Mammary epithelial cell (primary cell): ENCODE measurements at regions not wholly inside any gene's neighbourhood (a gene's known extent, or its start where the extent isn't known, plus 50 kb on each side); places are given as distances from the start of the nearest gene placed in this dataset.

Experiments used
- EZH2 ChIP-seq: IDR thresholded peaks from 2 replicates; pipeline ENCODE4 v1.6.1; 2012; ENCODE audit warnings: low read length, inconsistent platforms, borderline replicate concordance
- TF ChIP-seq, protein P1 (sequence below), 2 donors: IDR thresholded peaks in 1 of 2; conservative IDR thresholded peaks in 1 of 2; 2 replicates each; pipeline ENCODE4 v1.5.1; 2011 to 2012; ENCODE audit warnings: inconsistent platforms in 2 of 2, low read length in 2 of 2, mild to moderate bottlenecking in 2 of 2, control low read depth in 1 of 2, low read depth in 1 of 2; ENCODE audit not compliant: insufficient read depth in 1 of 2; ENCODE audit errors: extremely low read depth in 1 of 2

DNA sequence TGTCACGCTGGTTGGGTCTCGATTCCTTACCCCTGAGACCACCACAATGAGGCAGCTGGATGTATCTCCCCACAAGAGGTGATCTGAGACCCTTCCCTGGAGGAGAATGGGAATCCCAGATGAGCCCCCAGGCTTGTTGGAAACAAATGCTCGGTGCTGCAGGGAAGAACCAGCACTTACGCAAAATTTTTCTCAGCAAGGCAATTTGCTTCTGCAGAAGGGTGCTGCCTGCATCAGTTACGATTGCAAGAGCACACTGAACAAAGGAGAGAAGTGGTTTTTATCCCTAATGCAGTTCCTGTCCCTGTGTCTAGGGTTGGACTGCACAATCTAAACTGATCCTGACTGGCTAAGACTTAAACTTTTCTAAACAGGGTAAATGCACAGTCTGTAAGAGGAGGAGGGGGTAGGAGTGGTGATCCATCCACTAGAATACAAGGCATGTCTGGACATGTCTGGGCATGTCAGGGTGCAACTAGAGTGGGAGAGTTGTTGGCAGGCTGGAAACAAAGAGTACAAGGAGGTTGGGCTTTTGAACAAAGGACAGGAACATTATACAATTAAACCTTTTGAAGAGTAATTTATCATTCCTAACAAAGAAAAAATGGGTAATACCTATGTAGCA, 114.9 kb upstream of the FAM3C start:
- TF ChIP-seq, protein P1, sequence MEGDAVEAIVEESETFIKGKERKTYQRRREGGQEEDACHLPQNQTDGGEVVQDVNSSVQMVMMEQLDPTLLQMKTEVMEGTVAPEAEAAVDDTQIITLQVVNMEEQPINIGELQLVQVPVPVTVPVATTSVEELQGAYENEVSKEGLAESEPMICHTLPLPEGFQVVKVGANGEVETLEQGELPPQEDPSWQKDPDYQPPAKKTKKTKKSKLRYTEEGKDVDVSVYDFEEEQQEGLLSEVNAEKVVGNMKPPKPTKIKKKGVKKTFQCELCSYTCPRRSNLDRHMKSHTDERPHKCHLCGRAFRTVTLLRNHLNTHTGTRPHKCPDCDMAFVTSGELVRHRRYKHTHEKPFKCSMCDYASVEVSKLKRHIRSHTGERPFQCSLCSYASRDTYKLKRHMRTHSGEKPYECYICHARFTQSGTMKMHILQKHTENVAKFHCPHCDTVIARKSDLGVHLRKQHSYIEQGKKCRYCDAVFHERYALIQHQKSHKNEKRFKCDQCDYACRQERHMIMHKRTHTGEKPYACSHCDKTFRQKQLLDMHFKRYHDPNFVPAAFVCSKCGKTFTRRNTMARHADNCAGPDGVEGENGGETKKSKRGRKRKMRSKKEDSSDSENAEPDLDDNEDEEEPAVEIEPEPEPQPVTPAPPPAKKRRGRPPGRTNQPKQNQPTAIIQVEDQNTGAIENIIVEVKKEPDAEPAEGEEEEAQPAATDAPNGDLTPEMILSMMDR (conservative IDR thresholded peaks at IDR 0.05 in 1 of 2, IDR thresholded peaks at IDR 0.05 in 1 of 2; ENCODE audit: extremely low read depth in 1 of 2, insufficient read depth in 1 of 2, low read depth in 1 of 2, low read length in 2 of 2): no peak
- no peak for TF ChIP-seq EZH2
